ENCODE measurements at regions not wholly inside any gene's neighbourhood (a gene's known extent, or its start where the extent isn't known, plus 50 kb on each side); places are given as distances from the start of the nearest gene placed in this dataset.

GRCh38 chr11:103622296-103622695 is 414.1 kb upstream of the DDI1 start:
- no peak for ATAC-seq
- no peak for DNase-seq (ENCODE audit: low spot score)

- ATAC-seq (no peak), DNase-seq (ENCODE audit: low spot score) (no peak)
These were observed 412.5 kb upstream of the DDI1 start for GRCh38 chr11:103623933-103624332.

GRCh38 chr11:103624708-103625623 is 411.5 kb upstream of the DDI1 start:
- ATAC-seq (no peak), DNase-seq (ENCODE audit: low spot score) (no peak)

GRCh38 chr11:103625624-103625965 is 410.8 kb upstream of the DDI1 start:
- DNase-seq (ENCODE audit: low spot score) (no peak), ATAC-seq (no peak)

- no peak for ATAC-seq
- DNase-seq (ENCODE audit: low spot score): no peak
These were observed 408.3 kb upstream of the DDI1 start for GRCh38 chr11:103628121-103628520.

- no peak for ATAC-seq
- DNase-seq (ENCODE audit: low spot score): no peak
These were observed 404.6 kb upstream of the DDI1 start for GRCh38 chr11:103631841-103632240.

GRCh38 chr11:103633068-103633788 is 403.2 kb upstream of the DDI1 start:
- DNase-seq (ENCODE audit: low spot score) (no peak), ATAC-seq (no peak)

GRCh38 chr11:103633819-103634590 is 402.4 kb upstream of the DDI1 start:
- DNase-seq (ENCODE audit: low spot score) (no peak), ATAC-seq (no peak)

GRCh38 chr11:103636232-103636631 is 400.2 kb upstream of the DDI1 start:
- DNase-seq (ENCODE audit: low spot score): no peak
- ATAC-seq: no peak

GRCh38 chr11:103637295-103637694 is 399.1 kb upstream of the DDI1 start:
- no peak for ATAC-seq
- DNase-seq (ENCODE audit: low spot score): no peak

GRCh38 chr11:103637831-103638230 is 398.6 kb upstream of the DDI1 start:
- no peak for ATAC-seq
- DNase-seq (ENCODE audit: low spot score): no peak

GRCh38 chr11:103644676-103645075 is 391.8 kb upstream of the DDI1 start:
- DNase-seq (ENCODE audit: low spot score) (no peak), ATAC-seq (no peak)

- no peak for DNase-seq (ENCODE audit: low spot score)
- no peak for ATAC-seq
These were observed 388.4 kb upstream of the DDI1 start for GRCh38 chr11:103648054-103648453.

- no peak for ATAC-seq
- no peak for DNase-seq (ENCODE audit: low spot score)
These were observed 387.6 kb upstream of the DDI1 start for GRCh38 chr11:103648670-103649400.

- ATAC-seq (no peak), DNase-seq (ENCODE audit: low spot score) (no peak)
These were observed 387.0 kb upstream of the DDI1 start for GRCh38 chr11:103649401-103649895.

GRCh38 chr11:103650330-103650729 is 386.1 kb upstream of the DDI1 start:
- DNase-seq (ENCODE audit: low spot score) (no peak), ATAC-seq (no peak)

GRCh38 chr11:103651341-103651998 is 385.0 kb upstream of the DDI1 start:
- ATAC-seq (no peak), DNase-seq (ENCODE audit: low spot score) (no peak)

GRCh38 chr11:103652013-103652412 is 384.4 kb upstream of the DDI1 start:
- no peak for ATAC-seq

GRCh38 chr11:103656382-103656781 is 380.1 kb upstream of the DDI1 start:
- ATAC-seq: no peak
- no peak for DNase-seq (ENCODE audit: low spot score)

More at GRCh38 chr11:103652013-103652412, 384.4 kb upstream of the DDI1 start:
- no peak for DNase-seq (ENCODE audit: low spot score)

- DNase-seq (ENCODE audit: low spot score) (no peak), ATAC-seq (no peak)
These were observed 377.2 kb upstream of the DDI1 start for GRCh38 chr11:103659206-103659618.

Measured in left lobe of liver (tissue), 2 donors.